ENCODE measurements at regions not wholly inside any gene's neighbourhood (a gene's known extent, or its start where the extent isn't known, plus 50 kb on each side); places are given as distances from the start of the nearest gene placed in this dataset.
"Not testable (repeated sequence)": the region's sequence is repeated elsewhere in the genome, so short reads cannot be mapped to it uniquely, and the experiment has no call there.

GRCh38 chr2:71961289-71962027 is 186.2 kb downstream of the CYP26B1 start:
- H3K9ac ChIP-seq: no peak overlapping the region
- H3F3A ChIP-seq (ENCODE audit: insufficient read depth): no peaks in the 10 kb centered on the region
- 84 to 93% methylated on average over 4 to 5 of the region's 5 CpGs for WGBS, 2 experiments (ENCODE audit: low coverage in 1 of 2, low lambda C conversion rate in 2 of 2, missing lambda C conversion rate in 2 of 2)
- no peak overlapping the region for H3K27ac ChIP-seq
- no peak overlapping the region for H3K4me2 ChIP-seq (ENCODE audit: unreplicated experiment)
- in situ Hi-C loops (cut with MboI): no loop called here
- no peaks in the 10 kb centered on the region for H3K79me2 ChIP-seq (ENCODE audit: insufficient read depth)
- no peaks in the 10 kb centered on the region for H3K27me3 ChIP-seq (replicated peaks; ENCODE audit: insufficient read depth)
- no peaks in the 10 kb centered on the region for H4K20me1 ChIP-seq (ENCODE audit: insufficient read depth)
- H3K9me2 ChIP-seq (ENCODE audit: insufficient read depth): no peaks in the 10 kb centered on the region
- 0 out of 2 replicates have a peak, but pooled peaks cover 3% of the 10 kb centered on the region for H3K36me3 ChIP-seq (ENCODE audit: low read depth)
- DNase-seq: no peak
- TF ChIP-seq EZH2phosphoT487 (IDR thresholded peaks at IDR 0.05; ENCODE audit: insufficient read depth, low read depth): no peak
- no peak for TF ChIP-seq EZH2 (IDR thresholded peaks at IDR 0.05; ENCODE audit: insufficient read depth, poor library complexity, severe bottlenecking)
- no peak overlapping the region for H2AFZ ChIP-seq
- H3K9me3 ChIP-seq (ENCODE audit: low read depth): no peaks in the 10 kb centered on the region
- no peak overlapping the region for H3K4me3 ChIP-seq
- H3K4me1 ChIP-seq (ENCODE audit: insufficient read depth): no peaks in the 10 kb centered on the region

- H3K9me3 ChIP-seq (ENCODE audit: low read depth): no peaks in the 10 kb centered on the region
- H3K4me3 ChIP-seq: no peak overlapping the region
- H3K9ac ChIP-seq: no peak overlapping the region
- no peaks in the 10 kb centered on the region for H3K4me1 ChIP-seq (ENCODE audit: insufficient read depth)
- H2AFZ ChIP-seq: no peak overlapping the region
- H3K4me2 ChIP-seq (ENCODE audit: unreplicated experiment): no peak overlapping the region
- in situ Hi-C loops (cut with MboI): no loop called here
- H4K20me1 ChIP-seq (ENCODE audit: insufficient read depth): no peaks in the 10 kb centered on the region
- 0 out of 2 replicates have a peak, but pooled peaks cover 3% of the 10 kb centered on the region for H3K36me3 ChIP-seq (ENCODE audit: low read depth)
- no peak overlapping the region for H3K27ac ChIP-seq
- no peaks in the 10 kb centered on the region for H3K9me2 ChIP-seq (ENCODE audit: insufficient read depth)
- no peak for TF ChIP-seq EZH2phosphoT487 (IDR thresholded peaks at IDR 0.05; ENCODE audit: insufficient read depth, low read depth)
- TF ChIP-seq EZH2 (IDR thresholded peaks at IDR 0.05; ENCODE audit: insufficient read depth, poor library complexity, severe bottlenecking): no peak
- H3K27me3 ChIP-seq (replicated peaks; ENCODE audit: insufficient read depth): no peaks in the 10 kb centered on the region
- no peak for DNase-seq
- no peaks in the 10 kb centered on the region for H3K79me2 ChIP-seq (ENCODE audit: insufficient read depth)
- H3F3A ChIP-seq (ENCODE audit: insufficient read depth): no peaks in the 10 kb centered on the region
Observed at GRCh38 chr2:71959494-71959893, 188.2 kb downstream of the CYP26B1 start.

GRCh38 chr2:71958426-71958825 is 189.2 kb downstream of the CYP26B1 start:
- in situ Hi-C loops (cut with MboI); H3K79me2 ChIP-seq (ENCODE audit: insufficient read depth): not testable (repeated sequence)
- WGBS, 2 experiments (ENCODE audit: low coverage in 1 of 2, low lambda C conversion rate in 2 of 2, missing lambda C conversion rate in 2 of 2): 95 to 97% methylated on average over 1 of the region's 1 CpG

GRCh38 chr2:71952572-71953188 is 195.0 kb downstream of the CYP26B1 start:
- H3K9ac ChIP-seq: no peak overlapping the region
- peaks cover 34% of the 10 kb centered on the region for H3F3A ChIP-seq (ENCODE audit: insufficient read depth)
- no peaks in the 10 kb centered on the region for H3K27me3 ChIP-seq (replicated peaks; ENCODE audit: insufficient read depth)
- H2AFZ ChIP-seq: no peak overlapping the region; the same call in 1 of the 2 replicates
- in situ Hi-C loops (cut with MboI): no loop called here
- no peak overlapping the region for H3K4me3 ChIP-seq
- no peaks in the 10 kb centered on the region for H3K79me2 ChIP-seq (ENCODE audit: insufficient read depth)
- no peaks in the 10 kb centered on the region for H3K36me3 ChIP-seq (ENCODE audit: low read depth)
- H3K9me3 ChIP-seq (ENCODE audit: low read depth): no peaks in the 10 kb centered on the region
- 74 to 84% methylated on average over 6 of the region's 6 CpGs for WGBS, 2 experiments (ENCODE audit: low coverage in 1 of 2, low lambda C conversion rate in 2 of 2, missing lambda C conversion rate in 2 of 2)
- no peaks in the 10 kb centered on the region for H3K9me2 ChIP-seq (ENCODE audit: insufficient read depth)
- H3K4me2 ChIP-seq (ENCODE audit: unreplicated experiment): no peak overlapping the region
- DNase-seq: no peak
- H4K20me1 ChIP-seq (ENCODE audit: insufficient read depth): no peaks in the 10 kb centered on the region
- TF ChIP-seq EZH2 (IDR thresholded peaks at IDR 0.05; ENCODE audit: insufficient read depth, poor library complexity, severe bottlenecking): no peak
- no peak for TF ChIP-seq EZH2phosphoT487 (IDR thresholded peaks at IDR 0.05; ENCODE audit: insufficient read depth, low read depth)
- peaks cover 47% of the 10 kb centered on the region for H3K4me1 ChIP-seq (ENCODE audit: insufficient read depth)
- no peak overlapping the region for H3K27ac ChIP-seq

More at GRCh38 chr2:71958426-71958825, 189.2 kb downstream of the CYP26B1 start:
- H3F3A ChIP-seq (ENCODE audit: insufficient read depth); H3K9me3 ChIP-seq (ENCODE audit: low read depth); H3K9me2 ChIP-seq (ENCODE audit: insufficient read depth); H3K27ac ChIP-seq; H3K9ac ChIP-seq; H3K4me3 ChIP-seq; H4K20me1 ChIP-seq (ENCODE audit: insufficient read depth); H3K36me3 ChIP-seq (ENCODE audit: low read depth); H3K4me1 ChIP-seq (ENCODE audit: insufficient read depth); H3K27me3 ChIP-seq (replicated peaks; ENCODE audit: insufficient read depth); DNase-seq; H2AFZ ChIP-seq; H3K4me2 ChIP-seq (ENCODE audit: unreplicated experiment): not testable (repeated sequence)

Data from GM23248 (cell line).